ENCODE measurements at regions not wholly inside any gene's neighbourhood (a gene's known extent, or its start where the extent isn't known, plus 50 kb on each side); places are given as distances from the start of the nearest gene placed in this dataset.

DNA sequence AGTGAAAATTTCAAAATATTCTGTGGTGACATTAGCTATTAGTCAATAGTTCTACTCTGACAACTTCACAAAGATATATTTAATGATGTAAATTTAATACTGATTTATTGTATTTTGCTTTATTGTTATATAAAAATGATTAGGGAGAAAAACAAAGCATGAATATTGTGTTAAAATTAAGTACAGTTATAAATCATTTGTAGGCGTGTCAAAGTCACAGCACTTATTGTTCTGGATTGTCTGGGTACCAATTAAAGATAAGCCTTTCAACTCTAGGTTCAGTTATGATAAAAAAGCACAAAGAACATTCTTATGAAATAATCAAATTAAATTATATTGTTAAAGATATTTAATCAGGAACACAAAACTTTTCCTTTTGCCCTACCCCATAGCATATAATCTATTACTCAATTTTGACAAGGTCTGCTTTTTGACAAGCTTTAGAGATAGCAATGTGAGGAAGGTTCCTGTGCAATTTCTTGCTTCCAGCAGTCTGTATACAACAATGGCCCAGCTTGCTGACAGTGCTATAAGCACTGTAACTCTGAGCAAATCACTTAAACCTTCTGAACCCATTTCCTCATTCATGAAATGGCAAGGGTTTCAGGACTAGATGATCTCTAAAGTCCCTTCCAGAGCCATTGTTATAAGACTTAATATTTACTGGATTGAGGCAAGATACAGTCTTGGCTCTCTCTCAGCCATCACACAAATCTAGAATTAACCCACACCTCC is 910.3 kb upstream of the LCORL start:
- no peak for DNase-seq (ENCODE audit: low read depth)

DNA sequence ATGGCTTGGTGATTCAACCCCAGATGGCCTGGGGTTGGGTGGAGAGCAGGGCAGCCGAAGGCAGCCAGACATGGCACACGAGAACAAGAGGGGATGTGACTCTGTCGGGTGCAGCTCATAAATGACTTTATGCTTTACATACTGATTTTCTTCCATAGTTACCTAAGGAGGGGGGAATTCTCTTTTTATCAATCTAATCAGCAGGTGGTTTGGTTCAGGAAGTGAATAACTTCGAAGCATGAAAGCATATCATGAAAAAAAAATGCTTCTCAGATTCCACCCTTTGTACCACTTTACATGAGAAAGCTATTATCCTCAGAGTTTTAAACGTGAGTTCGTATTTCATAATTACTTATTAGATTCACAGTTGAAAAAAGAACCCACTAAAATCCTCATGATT is 908.9 kb upstream of the LCORL start:
- no peak for DNase-seq (ENCODE audit: low read depth)

DNA sequence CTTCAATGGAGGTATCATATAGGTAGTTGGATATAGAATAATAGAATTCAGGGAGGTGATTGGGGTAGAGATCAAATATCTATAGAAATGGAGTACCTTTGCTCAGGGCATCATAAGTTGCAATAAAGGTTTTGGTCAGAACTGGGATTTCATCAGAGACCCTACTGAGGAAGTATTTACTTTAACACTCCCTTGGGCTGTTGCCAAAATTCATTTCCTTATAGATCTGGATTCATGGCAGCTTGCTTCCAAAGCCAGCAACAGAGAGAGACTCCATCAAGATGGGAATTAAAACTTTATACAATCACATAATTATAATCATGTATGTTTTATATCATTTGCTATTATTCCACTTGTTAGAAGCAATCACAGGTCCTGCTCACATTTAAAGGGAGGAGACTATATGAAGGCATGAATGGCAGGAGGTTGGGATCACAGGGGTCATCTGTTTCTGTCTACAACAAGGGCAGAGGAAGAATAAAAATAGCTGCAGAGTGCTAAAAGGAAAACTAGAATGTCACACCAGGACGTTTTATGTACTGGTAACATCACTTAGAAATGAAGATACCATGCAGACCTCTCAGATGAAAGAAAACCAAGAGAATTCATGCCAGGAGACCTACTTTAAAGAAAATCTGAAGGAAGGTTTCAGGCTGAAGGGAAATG is 902.1 kb upstream of the LCORL start:
- no peak for DNase-seq (ENCODE audit: low read depth)

DNA sequence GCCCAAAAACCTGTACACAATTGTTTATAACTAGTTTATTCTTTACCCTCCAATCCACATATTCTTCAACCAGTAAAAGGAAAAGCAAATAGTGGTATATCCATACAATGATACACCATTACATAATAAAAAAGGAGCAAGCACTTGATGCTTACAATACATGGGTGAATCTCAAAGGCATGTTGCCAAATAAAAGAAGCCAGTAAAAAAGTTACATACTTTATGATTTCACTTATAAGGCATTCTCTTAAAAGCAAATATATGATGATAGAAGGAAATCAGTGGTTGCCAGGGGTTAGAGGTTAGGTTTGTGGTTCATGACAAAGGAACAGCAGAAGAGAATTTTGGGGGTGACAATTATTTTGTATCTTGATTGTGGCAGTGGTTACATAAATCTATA is 896.1 kb upstream of the LCORL start:
- no peak for DNase-seq (ENCODE audit: low read depth)

DNA sequence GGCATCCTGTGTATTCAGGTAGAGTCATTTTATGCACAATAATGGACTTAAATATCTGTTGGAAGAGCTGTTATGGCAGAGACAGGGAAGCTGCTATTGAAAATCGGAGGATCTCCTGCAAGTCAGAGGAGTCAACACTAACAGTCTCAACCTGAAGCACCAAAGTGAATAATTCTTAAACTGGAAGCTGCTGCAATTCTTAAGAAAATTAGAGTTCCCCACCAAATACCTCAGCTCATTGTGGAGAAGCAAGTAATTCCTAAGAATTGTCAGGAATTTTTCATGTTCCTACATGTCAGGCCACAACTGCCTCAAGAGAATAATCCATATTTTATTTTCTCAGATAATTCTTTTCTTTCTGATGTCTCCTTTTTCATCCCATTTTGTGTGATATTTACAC is 892.6 kb upstream of the LCORL start:
- DNase-seq (ENCODE audit: low read depth), result no peak

DNA sequence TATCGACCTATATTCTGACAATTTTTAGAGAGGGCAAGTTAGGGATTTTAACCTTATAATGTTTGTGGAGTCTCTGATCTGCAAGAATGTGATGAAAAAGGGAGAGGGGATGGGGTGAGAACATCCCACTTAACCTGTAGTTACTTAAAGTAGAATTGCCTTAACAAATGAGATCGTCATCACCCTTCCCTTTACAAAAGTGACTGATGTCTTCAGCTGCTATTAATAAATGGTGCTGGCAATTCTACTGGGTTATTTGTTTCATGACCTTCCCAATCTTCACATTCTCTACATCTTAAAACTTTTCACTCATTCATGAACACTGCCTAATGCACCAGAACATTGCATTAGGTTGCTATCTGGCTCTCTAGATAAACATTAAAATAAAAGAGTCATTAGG is 873.4 kb upstream of the LCORL start:
- DNase-seq (ENCODE audit: low read depth), result no peak

DNA sequence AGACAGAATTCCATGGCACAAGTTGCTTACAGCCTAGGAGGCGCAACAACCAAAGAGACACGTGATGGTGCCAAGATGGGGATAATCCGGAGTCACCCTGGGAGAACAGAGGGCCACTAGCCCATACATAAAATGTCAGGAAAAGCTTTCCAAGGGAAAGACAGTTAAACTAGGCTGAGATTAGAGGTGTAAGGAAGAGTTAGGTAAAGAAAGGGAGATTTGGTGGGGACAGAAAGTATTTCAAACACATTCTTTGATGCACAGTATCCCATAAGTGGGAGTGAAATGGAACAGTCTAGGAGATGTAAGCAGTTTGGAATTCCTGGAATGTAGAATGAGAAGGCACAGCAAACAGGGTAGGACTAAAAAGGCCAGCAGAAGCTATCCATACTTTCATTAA is 860.9 kb upstream of the LCORL start:
- no peak for DNase-seq (ENCODE audit: low read depth)

DNA sequence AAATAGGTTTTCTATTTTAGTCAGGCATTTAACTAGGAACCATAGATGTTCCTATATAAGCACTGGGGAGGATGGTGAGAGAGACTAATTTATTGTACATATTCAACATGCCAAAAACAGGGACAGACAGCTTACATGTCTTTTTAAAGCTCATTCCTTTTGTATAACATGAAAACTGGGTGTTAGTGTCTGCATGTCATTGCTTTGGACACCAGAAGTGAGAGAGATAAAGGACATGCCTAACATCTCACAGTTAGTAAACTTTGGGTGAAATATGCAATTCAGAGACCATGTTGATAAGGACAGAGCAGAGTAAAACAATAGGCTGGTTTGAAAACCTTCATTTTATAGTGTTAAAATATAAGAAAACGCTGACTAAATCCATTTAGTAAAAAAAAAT is 860.0 kb upstream of the LCORL start:
- no peak for DNase-seq (ENCODE audit: low read depth)

DNA sequence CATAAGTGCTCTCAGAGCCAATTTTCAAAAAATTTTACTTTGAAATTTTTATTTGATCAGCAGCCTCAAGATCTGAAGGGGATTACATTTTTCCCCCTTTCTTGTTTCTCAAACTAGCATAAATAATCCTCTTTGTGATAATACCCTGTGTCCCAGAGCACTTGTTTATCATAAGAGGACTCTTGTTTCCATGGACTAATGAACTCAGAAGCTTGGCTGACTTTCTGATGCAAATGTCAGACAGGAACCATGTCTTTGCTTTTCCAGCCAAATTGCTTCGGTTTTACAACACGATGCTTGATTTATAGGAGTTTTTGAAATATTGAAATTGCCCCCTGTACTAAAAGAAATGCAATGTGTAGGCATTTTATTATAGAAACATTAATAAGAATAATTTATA is 859.3 kb upstream of the LCORL start:
- DNase-seq (ENCODE audit: low read depth), result no peak

DNA sequence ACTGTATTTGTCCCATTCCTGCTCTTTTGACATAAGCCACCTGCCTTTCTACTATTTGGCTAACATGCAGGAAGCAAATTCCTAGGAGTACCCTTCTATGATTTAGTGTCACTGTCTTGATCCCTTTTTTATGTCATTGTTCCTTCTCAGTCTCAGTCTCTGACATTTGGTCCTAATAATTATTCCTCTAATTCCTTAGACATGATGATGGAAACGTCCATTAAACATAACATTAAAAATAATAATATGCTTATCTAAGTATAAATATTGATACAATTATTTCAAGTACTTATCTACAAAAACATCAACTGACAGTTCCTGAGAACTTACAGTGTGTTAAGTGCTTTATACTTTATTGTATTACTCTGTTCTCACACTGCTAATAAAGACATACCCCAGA is 857.0 kb upstream of the LCORL start:
- no peak for DNase-seq (ENCODE audit: low read depth)

DNA sequence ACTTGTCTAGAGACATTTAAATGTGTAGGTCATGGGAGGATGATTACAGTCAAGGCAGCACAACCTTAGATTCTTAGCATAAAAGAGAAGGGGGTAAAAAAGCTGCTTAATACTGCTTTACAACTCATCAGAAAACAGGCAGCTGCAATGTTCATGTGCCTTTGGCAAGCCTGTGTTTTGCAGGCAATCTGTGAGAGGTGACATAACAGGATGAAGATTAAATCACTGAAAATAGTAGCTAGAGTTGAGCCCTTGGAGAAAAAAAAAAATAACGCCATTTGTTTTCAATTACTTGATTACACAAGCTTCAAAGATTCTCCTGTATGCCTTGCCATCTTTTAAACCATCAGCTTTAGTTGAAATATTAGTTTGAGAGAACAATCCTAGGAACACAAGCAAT is 847.6 kb upstream of the LCORL start:
- DNase-seq (ENCODE audit: low read depth), result no peak

DNA sequence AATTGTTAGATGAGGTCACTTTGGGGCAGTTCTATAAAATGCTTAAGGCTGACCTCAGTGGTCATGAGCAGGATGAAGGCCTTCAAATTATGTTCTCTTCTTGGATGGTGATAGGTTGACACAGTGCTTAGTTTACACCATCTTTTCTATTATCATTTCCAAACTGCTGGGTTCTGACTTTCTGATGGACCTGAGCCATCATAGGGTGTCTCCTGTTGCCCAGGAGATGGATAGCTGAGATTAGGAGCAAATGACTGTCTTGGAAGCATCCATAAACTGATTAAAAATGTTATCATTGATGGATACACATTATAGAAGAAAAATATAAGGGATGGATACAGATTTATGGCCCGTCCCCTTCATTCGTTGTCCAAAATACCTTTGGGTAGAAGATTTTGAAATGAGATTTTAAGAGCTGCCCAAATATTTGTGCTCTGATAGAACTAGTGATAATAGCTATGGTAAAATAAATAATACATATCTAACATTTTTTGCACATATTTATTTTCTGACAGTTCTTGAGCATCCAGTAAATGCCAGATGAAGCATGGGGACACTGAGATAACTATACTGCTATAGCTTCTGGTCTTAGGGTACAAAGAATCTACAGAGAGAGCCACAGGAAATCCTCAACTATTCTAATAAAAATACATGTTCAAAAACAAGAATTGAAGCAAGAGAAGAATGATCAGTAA is 839.4 kb upstream of the LCORL start:
- no peak for DNase-seq (ENCODE audit: low read depth)

DNA sequence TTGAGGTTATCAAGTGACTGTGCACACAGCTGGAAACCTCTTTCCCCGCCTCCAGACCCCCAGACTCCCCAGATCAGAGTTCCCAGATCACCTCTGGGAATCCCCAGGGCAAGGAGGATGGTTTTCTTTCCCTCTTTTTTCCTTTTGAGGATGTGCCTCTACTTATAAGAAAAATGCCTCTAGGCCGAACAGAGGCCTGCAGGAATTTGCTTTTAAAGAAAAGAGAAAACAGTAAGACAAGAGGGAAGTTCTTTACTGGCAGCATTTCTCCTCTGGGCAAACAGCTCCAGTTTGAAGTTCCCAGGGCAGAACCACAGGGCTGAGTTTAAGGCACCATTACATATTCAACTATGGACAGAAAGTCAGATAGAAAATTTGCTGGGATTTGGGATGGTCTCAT is 837.9 kb upstream of the LCORL start:
- no peak for DNase-seq (ENCODE audit: low read depth)

DNA sequence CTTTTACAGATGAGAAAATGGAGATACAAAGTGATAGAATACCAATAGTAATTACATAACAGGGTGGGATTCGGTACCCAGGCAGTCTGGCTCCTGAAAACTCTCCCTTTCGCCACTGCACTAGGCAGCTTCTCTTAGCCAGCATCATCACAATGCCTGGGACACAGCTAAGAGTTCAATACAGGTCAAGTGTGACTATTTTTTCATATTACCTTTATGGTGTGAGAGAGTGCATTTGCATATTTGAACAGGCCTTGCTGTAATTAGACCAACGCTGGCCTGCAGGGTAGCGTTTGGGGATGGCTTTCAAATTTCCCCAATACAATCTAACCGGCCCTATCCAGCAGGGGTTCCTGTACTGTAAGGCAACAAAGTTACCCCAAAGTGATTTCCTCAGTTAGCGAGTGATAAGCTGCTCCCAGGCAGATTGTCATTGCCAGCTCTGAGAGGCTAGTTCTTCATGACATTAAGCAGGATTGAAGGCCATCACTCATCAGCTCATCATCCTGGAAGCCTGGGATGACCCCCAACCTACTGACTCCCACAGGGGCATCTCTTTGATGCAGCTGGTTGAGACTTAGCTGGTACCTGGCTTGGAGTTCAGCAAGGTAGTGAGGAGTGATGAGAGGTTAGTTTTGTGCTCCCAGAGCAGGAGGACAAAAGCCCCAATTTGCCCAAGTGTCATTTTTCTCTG is 836.8 kb upstream of the LCORL start:
- DNase-seq (ENCODE audit: low read depth), result no peak

DNA sequence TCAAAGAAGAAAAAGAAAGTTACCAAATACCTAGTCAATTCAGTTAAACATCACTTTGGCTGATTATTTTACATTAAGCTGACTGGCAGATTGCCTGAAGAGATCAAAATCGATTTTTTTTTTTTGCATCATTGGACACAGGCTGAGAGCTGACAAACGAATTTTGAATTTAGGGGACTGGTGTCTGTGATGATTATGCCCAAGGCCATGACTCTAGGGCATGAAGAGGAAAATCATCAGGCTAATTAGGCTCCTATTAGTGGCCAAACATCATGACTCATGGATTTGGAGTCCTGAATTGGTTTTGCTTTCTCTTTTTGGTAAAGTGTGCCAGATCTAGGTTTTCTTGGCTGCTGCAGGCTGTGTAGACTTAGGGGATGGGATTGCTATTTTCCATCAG is 829.3 kb upstream of the LCORL start:
- no peak for DNase-seq (ENCODE audit: low read depth)

DNA sequence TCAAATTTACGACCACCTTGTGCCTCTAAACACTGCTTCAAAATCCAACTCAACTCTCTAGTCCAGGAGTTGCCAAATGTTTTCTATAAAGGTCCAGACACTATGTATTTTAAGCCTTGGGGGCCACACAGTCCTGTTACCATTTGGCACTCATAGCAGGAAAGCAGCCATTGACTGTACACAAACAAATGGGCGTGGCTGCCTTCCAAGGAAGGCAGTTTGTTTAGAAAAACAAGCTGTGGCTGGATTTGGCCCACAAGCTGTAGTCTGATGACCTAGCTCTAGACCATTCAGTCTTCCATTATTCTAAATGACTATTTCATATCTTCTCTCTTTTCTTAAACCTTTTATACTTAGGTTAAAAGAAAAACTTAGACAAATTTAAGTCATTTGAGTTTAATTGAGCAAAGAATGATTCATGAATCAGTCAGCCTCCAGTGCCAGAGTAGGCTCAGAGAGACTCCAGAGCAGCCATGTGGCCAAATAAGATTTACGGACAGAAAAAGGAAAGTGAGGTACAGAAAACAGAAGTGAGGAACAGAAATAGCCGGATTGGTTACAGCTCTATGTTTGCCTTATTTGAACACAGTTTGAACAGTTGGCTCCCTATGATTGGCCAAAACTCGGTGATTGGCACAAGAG is 825.8 kb upstream of the LCORL start:
- no peak for DNase-seq (ENCODE audit: low read depth)

DNA sequence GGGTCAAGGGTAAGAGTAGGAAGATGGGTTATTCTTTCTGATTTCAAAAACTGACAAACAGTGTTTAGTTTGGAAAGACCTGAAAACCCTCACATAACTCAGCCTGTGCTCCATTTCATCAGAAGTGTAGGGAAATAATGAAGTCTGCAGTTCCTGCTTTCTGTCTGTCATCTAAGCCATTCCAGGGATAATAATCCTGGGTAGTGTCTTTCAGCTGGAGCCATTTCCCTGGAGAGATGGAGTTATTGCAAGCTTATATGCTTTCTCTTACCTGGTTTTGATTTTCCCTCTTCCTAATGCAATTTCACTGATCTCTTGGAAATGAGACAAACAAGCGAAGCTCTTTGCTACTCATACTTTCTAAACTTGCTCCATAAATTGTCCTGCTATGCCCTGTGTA is 824.8 kb upstream of the LCORL start:
- DNase-seq (ENCODE audit: low read depth), result no peak

DNA sequence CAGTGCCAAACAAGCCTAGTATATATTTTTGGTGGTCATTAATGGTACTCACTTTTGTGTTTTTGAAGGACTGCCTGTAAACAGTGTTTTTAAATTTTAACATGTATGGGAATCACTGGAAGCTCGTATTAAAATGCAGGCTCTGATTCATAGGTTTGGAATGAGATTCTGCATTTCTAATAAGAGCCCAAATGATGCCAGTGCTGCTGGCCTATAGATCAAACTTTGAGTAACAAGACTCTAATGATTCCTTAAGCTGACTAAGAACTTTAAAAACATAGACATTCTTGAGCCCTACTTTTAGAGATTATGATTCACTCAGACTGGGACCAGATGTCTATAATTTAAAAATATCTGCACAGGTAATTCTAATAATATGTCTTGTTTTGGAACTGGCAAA is 823.2 kb upstream of the LCORL start:
- DNase-seq (ENCODE audit: low read depth), result no peak

DNA sequence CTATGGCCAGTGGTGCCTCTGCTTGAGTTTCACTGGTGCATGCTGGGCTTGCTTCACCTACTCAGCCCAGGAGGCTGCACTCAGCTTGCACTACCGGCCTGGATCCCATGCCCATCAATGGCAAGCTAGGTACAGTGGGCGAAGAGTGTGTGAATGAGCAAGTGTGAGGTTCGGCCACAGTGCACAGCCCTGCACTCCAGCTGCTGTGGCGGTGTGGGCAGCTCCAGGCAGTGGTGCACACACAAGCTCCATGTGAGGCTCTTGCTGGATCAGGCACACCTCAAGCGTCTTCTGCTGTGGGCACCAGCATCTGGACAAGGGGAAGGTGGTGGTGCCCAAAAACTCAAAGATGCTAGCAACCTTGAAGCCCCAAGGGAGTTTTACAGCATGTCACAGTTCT is 820.9 kb upstream of the LCORL start:
- DNase-seq (ENCODE audit: low read depth), result no peak

DNA sequence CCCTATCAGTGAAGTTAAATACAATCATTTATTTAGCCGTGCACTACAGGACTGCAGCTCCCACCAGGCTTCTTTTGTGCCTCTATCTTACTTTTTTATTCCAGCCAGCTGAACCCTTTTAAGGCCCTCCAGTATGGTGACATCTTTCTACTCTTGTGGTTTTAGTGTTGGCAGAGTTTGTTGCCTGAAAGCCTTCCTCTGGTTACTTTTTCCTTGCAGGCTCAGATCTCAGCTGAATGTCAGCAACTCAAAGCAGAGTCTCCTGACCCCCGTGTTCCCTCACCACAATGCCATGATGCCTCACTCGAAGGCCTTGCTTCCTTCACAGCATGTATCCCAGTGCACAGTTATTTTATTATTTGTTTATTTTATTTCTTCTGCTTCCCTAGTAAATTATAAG is 818.9 kb upstream of the LCORL start:
- no peak for DNase-seq (ENCODE audit: low read depth)

DNA sequence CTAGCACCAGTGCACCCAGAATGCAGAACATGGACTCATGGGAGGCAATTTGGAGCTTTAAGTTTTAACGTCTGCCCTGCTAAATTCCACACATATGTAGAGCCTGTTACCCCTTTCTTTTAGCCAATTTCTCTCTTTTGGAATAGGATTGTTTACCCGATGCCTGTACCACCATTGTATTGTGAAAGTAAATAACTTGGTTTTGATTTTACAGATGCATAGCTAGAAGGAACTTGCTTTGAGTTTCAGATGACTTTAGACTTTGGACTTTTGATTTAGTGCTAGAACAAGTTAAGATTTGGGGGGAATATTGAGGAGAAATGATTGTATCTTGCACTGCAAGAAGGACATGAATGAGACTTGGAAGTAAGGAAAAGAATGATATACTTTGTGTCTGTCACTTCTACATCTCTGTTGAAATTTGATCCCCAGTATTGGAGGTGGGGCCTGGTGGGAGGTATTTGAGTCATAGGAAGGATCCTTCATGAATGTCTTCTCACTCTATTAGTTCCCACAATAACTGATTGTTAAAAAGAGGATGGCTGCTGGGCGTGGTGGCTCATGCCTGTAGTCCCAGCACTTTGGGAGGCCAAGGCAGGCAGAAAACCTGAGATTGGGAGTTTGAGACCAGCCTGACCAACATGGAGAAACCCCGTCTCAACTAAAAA is 794.8 kb upstream of the LCORL start:
- no peak for DNase-seq (ENCODE audit: low read depth)

Data from myocyte (in vitro differentiated cells).